Transverse colon (tissue), 4 donors: ENCODE measurements at regions not wholly inside any gene's neighbourhood (a gene's known extent, or its start where the extent isn't known, plus 50 kb on each side); places are given as distances from the start of the nearest gene placed in this dataset.

ENCODE experiments used
- DNase-seq: peaks from one replicate; pipeline ENCODE4 v3.0.0-alpha.2; 2019
- H3K27ac ChIP-seq, 4 donors: fragments of 200-600 bp; sonication (generic); 2 replicates each; pipeline ENCODE4 v1.5.1; 2016 to 2018; ENCODE audit warnings: inconsistent platforms in 4 of 4
- H3K27me3 ChIP-seq: fragments of 200-600 bp; sonication (generic); 2 replicates; pipeline ENCODE4 v1.5.1; 2017; ENCODE audit warnings: inconsistent platforms
- H3K36me3 ChIP-seq, 4 donors: fragments of 200-600 bp; sonication (generic); 2 replicates each; pipeline ENCODE4 v1.5.1; 2017 to 2019; ENCODE audit warnings: inconsistent platforms in 4 of 4
- H3K4me1 ChIP-seq, 4 donors: fragments of 200-600 bp; sonication (generic); 2 replicates each; pipeline ENCODE4 v1.5.1; 2017 to 2020; ENCODE audit warnings: inconsistent platforms in 4 of 4
- H3K4me3 ChIP-seq, 4 donors: fragments of 200-600 bp; sonication (generic); 1 replicate in 1 of 4; 2 replicates in 3 of 4; pipeline versions ENCODE4 v1.5.1 to v1.6.1; 2017 to 2019; ENCODE audit warnings: inconsistent platforms in 4 of 4
- H3K9me3 ChIP-seq, 2 donors: fragments of 200-600 bp; sonication (generic); 2 replicates each; pipeline ENCODE4 v1.5.1; 2017 to 2019; ENCODE audit warnings: inconsistent platforms in 2 of 2
- CTCF ChIP-seq, 5 experiments: fragments of 200-600 bp in 3 of 5; fragments of 450-650 bp in 2 of 5; sonication (generic) in 3 of 5; IDR thresholded peaks; 1 replicate in 2 of 5; 2 replicates in 3 of 5; pipeline ENCODE4 v1.5.1; 2016 to 2017; ENCODE audit warnings: antibody characterized with exemption in 5 of 5, inconsistent platforms in 3 of 5, mild to moderate bottlenecking in 2 of 5, moderate library complexity in 1 of 5
- EP300 ChIP-seq: sonication (generic); formaldehyde crosslinking; IDR thresholded peaks from one replicate; pipeline ENCODE4 v1.6.1; 2017; ENCODE audit warnings: antibody characterized with exemption, low read depth
- POLR2A ChIP-seq: fragments of 450-650 bp; IDR thresholded peaks from one replicate; pipeline ENCODE4 v1.6.1; 2016; ENCODE audit warnings: antibody characterized with exemption, mild to moderate bottlenecking, moderate library complexity
- POLR2AphosphoS5 ChIP-seq, 3 donors: sonication (generic); formaldehyde crosslinking; IDR thresholded peaks; one replicate each; pipeline ENCODE4 v1.6.1; 2016; ENCODE audit warnings: antibody characterized with exemption in 3 of 3
- whole genome bisulfite sequencing, 2 donors: methylation state at CpG; one replicate each; pipeline ENCODE4 v1.1.5; 2018; ENCODE audit warnings: low coverage in 1 of 2; 5-methylcytosine and 5-hydroxymethylcytosine counted together
- in situ Hi-C, 4 donors: fragments of 200-750 bp; cut with MboI; loops; one replicate each; pipeline versions ENCODE4 v1.15.0 to v1.15.1; 2017; ENCODE audit warnings: low sequenced_read_pairs in 3 of 4, low pct_ligation_motif_present in 1 of 4, low pct_unique_long_range_greater_than_20kb in 1 of 4
- intact Hi-C: fragments of 100-400 bp; cut with DNase I; formaldehyde crosslinking; loops from one replicate; pipeline ENCODE4 v1.15.1; 2023; ENCODE audit warnings: low total_unique reads

- TF ChIP-seq CTCF (IDR thresholded peaks at IDR 0.05) (no peak), POLR2A (no peak), EP300 (no peak), POLR2AphosphoS5 (IDR thresholded peaks at IDR 0.05) (no peak)
- intact Hi-C loops (no loop called here), in situ Hi-C loops (no loop called here)
- Histone ChIP-seq H3K27ac (no peak overlapping the region), H3K4me3 (no peak overlapping the region), H3K27me3 (no peaks in the 10 kb centered on the region), H3K4me1 (no peaks in the 10 kb centered on the region), H3K9me3 (no peaks in the 10 kb centered on the region), H3K36me3 (no peaks in the 10 kb centered on the region)
- WGBS, 2 donors, result 63 to 65% methylated on average over 6 of the region's 6 CpGs
- no peak for DNase-seq
Observed at GRCh38 chr12:126019385-126019784, 954.1 kb downstream of the AACS start.

- H3K27ac ChIP-seq, result no peak overlapping the region
- no peaks in the 10 kb centered on the region for H3K9me3 ChIP-seq
- H3K4me1 ChIP-seq, result no peaks in the 10 kb centered on the region
- H3K27me3 ChIP-seq, result no peaks in the 10 kb centered on the region
- DNase-seq, result no peak
- TF ChIP-seq CTCF (IDR thresholded peaks at IDR 0.05), result no peak
- no peak for TF ChIP-seq EP300
- no peak for TF ChIP-seq POLR2A
- TF ChIP-seq POLR2AphosphoS5 (IDR thresholded peaks at IDR 0.05), result no peak
- H3K4me3 ChIP-seq, result no peak overlapping the region
- in situ Hi-C loops, result no loop called here
- no peaks in the 10 kb centered on the region for H3K36me3 ChIP-seq
- intact Hi-C loops, result loop anchor here (10.0 kb wide), 1 partner anchor 57 kb away; no protein-coding TSS in a partner anchor
- WGBS, 2 donors, result 64 to 73% methylated on average over 2 of the region's 2 CpGs
Observed at GRCh38 chr12:126021675-126022074, 956.4 kb downstream of the AACS start.

- H3K27me3 ChIP-seq, result no peaks in the 10 kb centered on the region
- H3K36me3 ChIP-seq, result no peaks in the 10 kb centered on the region
- no peaks in the 10 kb centered on the region for H3K9me3 ChIP-seq
- in situ Hi-C loops (no loop called here), intact Hi-C loops (loop anchor here (10.0 kb wide), 1 partner anchor 63 kb away; no protein-coding TSS in a partner anchor)
- 90 to 100% methylated on average over 2 of the region's 2 CpGs for WGBS, 2 donors
- TF ChIP-seq POLR2AphosphoS5 (IDR thresholded peaks at IDR 0.05), result no peak
- no peak for TF ChIP-seq POLR2A
- TF ChIP-seq EP300, result no peak
- TF ChIP-seq CTCF (IDR thresholded peaks at IDR 0.05), result no peak
- no peak overlapping the region for H3K4me3 ChIP-seq
- no peak for DNase-seq
- no peak overlapping the region for H3K27ac ChIP-seq
- no peaks in the 10 kb centered on the region for H3K4me1 ChIP-seq
Observed at GRCh38 chr12:126027825-126028224, 962.6 kb downstream of the AACS start.

GRCh38 chr12:126030573-126030972, 965.3 kb downstream of the AACS start:
- Histone ChIP-seq H3K4me3 (no peak overlapping the region), H3K27me3 (no peaks in the 10 kb centered on the region), H3K9me3 (no peaks in the 10 kb centered on the region), H3K27ac (no peak overlapping the region), H3K36me3 (no peaks in the 10 kb centered on the region), H3K4me1 (no peaks in the 10 kb centered on the region)
- no peak for TF ChIP-seq EP300
- TF ChIP-seq POLR2A, result no peak
- no peak for TF ChIP-seq CTCF (IDR thresholded peaks at IDR 0.05)
- no peak for TF ChIP-seq POLR2AphosphoS5 (IDR thresholded peaks at IDR 0.05)
- in situ Hi-C loops, result no loop called here
- no peak for DNase-seq
- WGBS, 2 donors, result 74 to 82% methylated on average over 4 to 8 of the region's 8 CpGs
- intact Hi-C loops, result no loop called here
